ENCODE measurements at regions not wholly inside any gene's neighbourhood (a gene's known extent, or its start where the extent isn't known, plus 50 kb on each side); places are given as distances from the start of the nearest gene placed in this dataset.

DNA sequence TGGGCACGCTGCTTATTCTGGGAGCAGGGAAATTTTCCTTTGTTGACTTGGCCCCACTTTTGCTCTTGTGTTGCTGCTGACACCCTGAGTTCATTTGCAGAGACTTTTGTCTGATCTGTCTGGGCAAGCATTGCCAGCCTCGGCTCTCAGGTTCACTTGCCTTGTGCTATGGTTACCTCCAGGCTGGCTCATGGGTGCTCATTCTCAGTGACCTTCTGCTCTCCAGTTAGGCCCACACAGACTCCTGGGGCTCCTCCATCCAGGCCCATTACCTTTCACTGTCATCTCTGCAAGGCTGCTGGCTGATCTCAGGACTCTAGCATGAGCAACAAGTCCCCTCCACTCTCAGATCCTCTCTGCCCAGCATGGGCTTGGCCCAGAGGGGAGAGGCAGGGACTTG is 108.3 kb downstream of the IL20RB start:
- intact Hi-C loops (cut with micrococcal nuclease; ENCODE audit: unreplicated experiment) = no loop called here
- no peaks in the 10 kb centered on the region for H3K36me3 ChIP-seq (ENCODE audit: insufficient read depth, low read length, poor library complexity, severe bottlenecking)
- no peak overlapping the region for H3K27ac ChIP-seq (ENCODE audit: low read depth, low read length, poor library complexity, severe bottlenecking)
- CTCF ChIA-PET = no interaction called here
- POLR2A ChIA-PET (ENCODE audit: low non-redundant PET) = no interaction called here
- no peaks in the 10 kb centered on the region for H3K9me3 ChIP-seq (ENCODE audit: low read depth, low read length, poor library complexity, severe bottlenecking)
- H3K4me1 ChIP-seq (ENCODE audit: insufficient read depth, low read length, poor library complexity, severe bottlenecking) = no peaks in the 10 kb centered on the region
- TF ChIP-seq EZH2 (IDR thresholded peaks at IDR 0.05; ENCODE audit: borderline replicate concordance, low read depth, low read length, poor library complexity, severe bottlenecking) = no peak
- DNase-seq (ENCODE audit: low spot score) = no peak
- BruUV-seq (replicated peaks) = no TSS peak
- no peak overlapping the region for H3K4me3 ChIP-seq (ENCODE audit: low read depth, low read length, poor library complexity, severe bottlenecking)
- no peaks in the 10 kb centered on the region for H3K27me3 ChIP-seq (replicated peaks; ENCODE audit: insufficient read depth, low read depth, low read length, poor library complexity)

DNA sequence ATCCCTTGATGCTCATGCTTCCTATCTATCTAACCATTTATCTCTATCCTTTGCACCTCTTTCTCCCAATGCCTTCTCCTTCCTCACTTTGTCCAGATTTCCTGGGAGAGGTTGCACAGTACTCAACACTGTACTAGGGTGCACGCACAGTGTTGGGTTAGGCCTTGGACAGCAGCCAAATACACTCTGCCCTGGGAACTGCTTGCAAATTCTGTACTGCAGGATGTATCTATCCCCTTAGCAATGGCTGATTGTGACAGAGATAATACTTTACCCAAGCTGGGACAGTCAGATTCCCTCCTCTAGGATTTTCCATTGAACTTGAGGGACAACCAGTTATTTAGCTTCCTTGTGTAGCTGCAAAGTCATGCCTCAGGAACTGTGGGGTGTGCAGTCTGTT is 113.3 kb downstream of the IL20RB start:
- POLR2A ChIA-PET (ENCODE audit: low non-redundant PET) = no interaction called here
- Histone ChIP-seq H3K4me1 (ENCODE audit: insufficient read depth, low read length, poor library complexity, severe bottlenecking) (no peaks in the 10 kb centered on the region), H3K4me3 (ENCODE audit: low read depth, low read length, poor library complexity, severe bottlenecking) (no peak overlapping the region), H3K9me3 (ENCODE audit: low read depth, low read length, poor library complexity, severe bottlenecking) (no peaks in the 10 kb centered on the region), H3K27me3 (replicated peaks; ENCODE audit: insufficient read depth, low read depth, low read length, poor library complexity) (peaks cover 2% of the 10 kb centered on the region), H3K27ac (ENCODE audit: low read depth, low read length, poor library complexity, severe bottlenecking) (no peak overlapping the region), H3K36me3 (ENCODE audit: insufficient read depth, low read length, poor library complexity, severe bottlenecking) (no peaks in the 10 kb centered on the region)
- TF ChIP-seq, protein P1, sequence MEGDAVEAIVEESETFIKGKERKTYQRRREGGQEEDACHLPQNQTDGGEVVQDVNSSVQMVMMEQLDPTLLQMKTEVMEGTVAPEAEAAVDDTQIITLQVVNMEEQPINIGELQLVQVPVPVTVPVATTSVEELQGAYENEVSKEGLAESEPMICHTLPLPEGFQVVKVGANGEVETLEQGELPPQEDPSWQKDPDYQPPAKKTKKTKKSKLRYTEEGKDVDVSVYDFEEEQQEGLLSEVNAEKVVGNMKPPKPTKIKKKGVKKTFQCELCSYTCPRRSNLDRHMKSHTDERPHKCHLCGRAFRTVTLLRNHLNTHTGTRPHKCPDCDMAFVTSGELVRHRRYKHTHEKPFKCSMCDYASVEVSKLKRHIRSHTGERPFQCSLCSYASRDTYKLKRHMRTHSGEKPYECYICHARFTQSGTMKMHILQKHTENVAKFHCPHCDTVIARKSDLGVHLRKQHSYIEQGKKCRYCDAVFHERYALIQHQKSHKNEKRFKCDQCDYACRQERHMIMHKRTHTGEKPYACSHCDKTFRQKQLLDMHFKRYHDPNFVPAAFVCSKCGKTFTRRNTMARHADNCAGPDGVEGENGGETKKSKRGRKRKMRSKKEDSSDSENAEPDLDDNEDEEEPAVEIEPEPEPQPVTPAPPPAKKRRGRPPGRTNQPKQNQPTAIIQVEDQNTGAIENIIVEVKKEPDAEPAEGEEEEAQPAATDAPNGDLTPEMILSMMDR (conservative IDR thresholded peaks at IDR 0.05; ENCODE audit: low read depth, low read length) = no peak
- no peak for DNase-seq (ENCODE audit: low spot score)
- intact Hi-C loops (cut with micrococcal nuclease; ENCODE audit: unreplicated experiment) = no loop called here
- CTCF ChIA-PET = interaction anchor here (0.6 kb wide), 1 partner anchor 49 kb away, joined by 3 read pairs; no protein-coding TSS in a partner anchor
- no TSS peak for BruUV-seq (replicated peaks)

DNA sequence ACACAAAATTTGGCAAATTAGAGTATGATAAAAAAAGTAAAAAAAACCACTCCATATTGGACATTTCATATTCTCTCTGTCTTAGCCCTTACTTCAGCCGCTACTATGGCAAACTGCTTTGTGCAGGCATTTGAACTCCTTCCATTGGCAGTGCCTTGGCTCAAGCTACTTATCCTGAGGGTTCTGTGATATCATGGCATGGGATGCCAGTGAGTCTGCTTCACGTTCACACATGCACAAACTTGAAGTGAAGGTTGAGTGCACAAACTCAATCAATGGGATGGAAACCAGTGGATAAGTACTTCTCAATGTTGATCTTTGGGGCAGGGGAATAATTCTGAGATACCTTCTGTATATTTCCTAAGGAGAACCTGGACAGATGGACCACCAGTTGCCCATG is 117.2 kb downstream of the IL20RB start:
- no TSS peak for BruUV-seq (replicated peaks)
- peaks cover 17% of the 10 kb centered on the region for H3K27me3 ChIP-seq (replicated peaks; ENCODE audit: insufficient read depth, low read depth, low read length, poor library complexity)
- no peak for TF ChIP-seq EZH2 (IDR thresholded peaks at IDR 0.05; ENCODE audit: borderline replicate concordance, low read depth, low read length, poor library complexity, severe bottlenecking)
- TF ChIP-seq, protein P1 (conservative IDR thresholded peaks at IDR 0.05; ENCODE audit: low read depth, low read length) = no peak

DNA sequence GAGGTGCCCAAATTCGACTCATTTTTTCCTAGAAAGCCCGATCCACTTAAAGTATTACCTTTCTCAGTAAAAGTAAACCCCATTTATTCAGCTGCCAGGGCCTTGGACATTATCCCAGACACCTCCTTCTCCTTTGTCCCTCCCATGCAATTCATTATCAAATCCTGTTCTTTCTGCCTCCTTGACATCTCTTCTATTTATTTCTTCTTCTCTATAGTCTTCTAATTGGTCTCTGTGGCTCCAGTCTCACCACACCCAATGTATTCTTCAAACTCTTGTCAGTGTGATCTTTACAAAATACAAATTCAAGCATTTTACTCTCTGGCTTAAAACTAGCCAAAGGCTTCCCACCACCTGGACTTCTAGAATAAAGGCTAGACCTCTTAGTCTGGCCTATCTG is 120.3 kb downstream of the IL20RB start:
- BruUV-seq (replicated peaks) = no TSS peak
- CTCF ChIA-PET = no interaction called here

More for the DNA sequence above, 117.2 kb downstream of the IL20RB start:
- no peak for DNase-seq (ENCODE audit: low spot score)
- H3K36me3 ChIP-seq (ENCODE audit: insufficient read depth, low read length, poor library complexity, severe bottlenecking) = no peaks in the 10 kb centered on the region
- no peak overlapping the region for H3K27ac ChIP-seq (ENCODE audit: low read depth, low read length, poor library complexity, severe bottlenecking)
- POLR2A ChIA-PET (ENCODE audit: low non-redundant PET) = no interaction called here
- H3K9me3 ChIP-seq (ENCODE audit: low read depth, low read length, poor library complexity, severe bottlenecking) = no peaks in the 10 kb centered on the region
- CTCF ChIA-PET = no interaction called here
- intact Hi-C loops (cut with micrococcal nuclease; ENCODE audit: unreplicated experiment) = no loop called here
- no peak overlapping the region for H3K4me3 ChIP-seq (ENCODE audit: low read depth, low read length, poor library complexity, severe bottlenecking)
- no peaks in the 10 kb centered on the region for H3K4me1 ChIP-seq (ENCODE audit: insufficient read depth, low read length, poor library complexity, severe bottlenecking)

More for the DNA sequence above, 120.3 kb downstream of the IL20RB start:
- DNase-seq (ENCODE audit: low spot score) = no peak
- no peak for TF ChIP-seq EZH2 (IDR thresholded peaks at IDR 0.05; ENCODE audit: borderline replicate concordance, low read depth, low read length, poor library complexity, severe bottlenecking)
- TF ChIP-seq, protein P1 (conservative IDR thresholded peaks at IDR 0.05; ENCODE audit: low read depth, low read length) = no peak
- no peak overlapping the region for H3K4me3 ChIP-seq (ENCODE audit: low read depth, low read length, poor library complexity, severe bottlenecking)
- intact Hi-C loops (cut with micrococcal nuclease; ENCODE audit: unreplicated experiment) = no loop called here
- no peak overlapping the region for H3K27ac ChIP-seq (ENCODE audit: low read depth, low read length, poor library complexity, severe bottlenecking)
- no peaks in the 10 kb centered on the region for H3K4me1 ChIP-seq (ENCODE audit: insufficient read depth, low read length, poor library complexity, severe bottlenecking)
- POLR2A ChIA-PET (ENCODE audit: low non-redundant PET) = no interaction called here
- peaks cover 23% of the 10 kb centered on the region for H3K27me3 ChIP-seq (replicated peaks; ENCODE audit: insufficient read depth, low read depth, low read length, poor library complexity)
- H3K9me3 ChIP-seq (ENCODE audit: low read depth, low read length, poor library complexity, severe bottlenecking) = no peaks in the 10 kb centered on the region
- no peaks in the 10 kb centered on the region for H3K36me3 ChIP-seq (ENCODE audit: insufficient read depth, low read length, poor library complexity, severe bottlenecking)

Measured in A673 (cell line).